Type B pancreatic cell (in vitro differentiated cells): ENCODE measurements at regions not wholly inside any gene's neighbourhood (a gene's known extent, or its start where the extent isn't known, plus 50 kb on each side); places are given as distances from the start of the nearest gene placed in this dataset.

ENCODE experiments used
- DNase-seq: peaks from one replicate; pipeline ENCODE4 v3.0.0; 2021; ENCODE audit warnings: mixed read lengths; ENCODE audit not compliant: unreplicated experiment; ENCODE audit errors: extremely low spot score
- H3K27ac Mint-ChIP-seq: 2 replicates; pipeline ENCODE4 v1.8.0; 2021; ENCODE audit warnings: mild to moderate bottlenecking, mixed read lengths
- H3K27me3 Mint-ChIP-seq: 2 replicates; pipeline ENCODE4 v1.8.0; 2021; ENCODE audit warnings: mixed read lengths
- H3K36me3 Mint-ChIP-seq: 2 replicates; pipeline ENCODE4 v1.8.0; 2021; ENCODE audit warnings: mixed read lengths
- H3K4me1 Mint-ChIP-seq: one replicate; pipeline ENCODE4 v1.8.0; 2021; ENCODE audit warnings: mixed read lengths; ENCODE audit not compliant: unreplicated experiment
- H3K4me3 Mint-ChIP-seq: 2 replicates; pipeline ENCODE4 v1.8.0; 2021; ENCODE audit warnings: mild to moderate bottlenecking, mixed read lengths
- H3K9me3 Mint-ChIP-seq: 2 replicates; pipeline ENCODE4 v1.8.0; 2021; ENCODE audit warnings: mixed read lengths
- CTCF ChIP-seq: fragments of 200-600 bp; sonication (generic); conservative IDR thresholded peaks from 2 replicates; pipeline ENCODE4 v1.5.0; 2021; ENCODE audit warnings: antibody characterized with exemption, mild to moderate bottlenecking

GRCh38 chr4:176949029-176949428 lies 156.3 kb upstream of the VEGFC start:
- no peak for DNase-seq
- no peak overlapping the region for H3K27ac Mint-ChIP-seq
- no peaks in the 10 kb centered on the region for H3K4me1 Mint-ChIP-seq
- no peaks in the 10 kb centered on the region for H3K9me3 Mint-ChIP-seq
- no peak for TF ChIP-seq CTCF
- no peaks in the 10 kb centered on the region for H3K27me3 Mint-ChIP-seq
- no peaks in the 10 kb centered on the region for H3K36me3 Mint-ChIP-seq
- H3K4me3 Mint-ChIP-seq, result no peak overlapping the region

- no peak overlapping the region for H3K27ac Mint-ChIP-seq
- no peak for DNase-seq
- no peaks in the 10 kb centered on the region for H3K27me3 Mint-ChIP-seq
- TF ChIP-seq CTCF, result no peak
- no peaks in the 10 kb centered on the region for H3K4me1 Mint-ChIP-seq
- peaks cover 5% of the 10 kb centered on the region for H3K9me3 Mint-ChIP-seq
- H3K36me3 Mint-ChIP-seq, result no peaks in the 10 kb centered on the region
- H3K4me3 Mint-ChIP-seq, result no peak overlapping the region
Measured at GRCh38 chr4:176953021-176953420, 160.3 kb upstream of the VEGFC start.

GRCh38 chr4:176957353-176958118 lies 164.8 kb upstream of the VEGFC start:
- Mint-ChIP-seq H3K36me3 (no peaks in the 10 kb centered on the region), H3K27me3 (no peaks in the 10 kb centered on the region), H3K27ac (no peak overlapping the region), H3K4me3 (no peak overlapping the region), H3K9me3 (peaks cover 5% of the 10 kb centered on the region), H3K4me1 (no peaks in the 10 kb centered on the region)
- no peak for DNase-seq
- TF ChIP-seq CTCF, result no peak

GRCh38 chr4:176959980-176960379 lies 167.3 kb upstream of the VEGFC start:
- no peaks in the 10 kb centered on the region for H3K4me1 Mint-ChIP-seq
- H3K36me3 Mint-ChIP-seq, result no peaks in the 10 kb centered on the region
- TF ChIP-seq CTCF, result no peak
- no peaks in the 10 kb centered on the region for H3K27me3 Mint-ChIP-seq
- H3K9me3 Mint-ChIP-seq, result peaks cover 5% of the 10 kb centered on the region
- H3K27ac Mint-ChIP-seq, result no peak overlapping the region
- DNase-seq, result no peak
- H3K4me3 Mint-ChIP-seq, result no peak overlapping the region

GRCh38 chr4:176963121-176963520 lies 170.4 kb upstream of the VEGFC start:
- no peak for DNase-seq
- Mint-ChIP-seq H3K9me3 (no peaks in the 10 kb centered on the region), H3K27me3 (no peaks in the 10 kb centered on the region), H3K4me3 (no peak overlapping the region), H3K27ac (no peak overlapping the region), H3K4me1 (no peaks in the 10 kb centered on the region), H3K36me3 (no peaks in the 10 kb centered on the region)
- no peak for TF ChIP-seq CTCF
